GM12872 (cell line): ENCODE measurements at regions not wholly inside any gene's neighbourhood (a gene's known extent, or its start where the extent isn't known, plus 50 kb on each side); places are given as distances from the start of the nearest gene placed in this dataset.

Experiments
- CTCF ChIP-seq: IDR thresholded peaks from 3 replicates; pipeline ENCODE4 v1.5.1; 2011; ENCODE audit warnings: low read depth, mild to moderate bottlenecking, low read length, moderate library complexity; ENCODE audit not compliant: insufficient read depth

GRCh38 chr2:8436585-8436984 lies 245.3 kb upstream of the ID2 start:
- no peak for TF ChIP-seq CTCF

GRCh38 chr2:8437228-8437948 lies 244.5 kb upstream of the ID2 start:
- no peak for TF ChIP-seq CTCF

- no peak for TF ChIP-seq CTCF
Observed at GRCh38 chr2:8437949-8438400, 243.9 kb upstream of the ID2 start.

GRCh38 chr2:8438476-8438875 lies 243.4 kb upstream of the ID2 start:
- TF ChIP-seq CTCF, result no peak

GRCh38 chr2:8438996-8439395 lies 242.9 kb upstream of the ID2 start:
- TF ChIP-seq CTCF, result no peak

GRCh38 chr2:8440029-8440778 lies 241.7 kb upstream of the ID2 start:
- no peak for TF ChIP-seq CTCF

- no peak for TF ChIP-seq CTCF
Observed at GRCh38 chr2:8441371-8441770, 240.5 kb upstream of the ID2 start.
